C4-2B (cell line): ENCODE measurements at regions not wholly inside any gene's neighbourhood (a gene's known extent, or its start where the extent isn't known, plus 50 kb on each side); places are given as distances from the start of the nearest gene placed in this dataset.

Experiments used
- CTCF ChIP-seq: fragments of 450-650 bp; conservative IDR thresholded peaks from 2 replicates; pipeline ENCODE4 v1.5.1; 2017; ENCODE audit warnings: mild to moderate bottlenecking
- ZFX ChIP-seq: fragments of 450-650 bp; IDR thresholded peaks from 2 replicates; pipeline ENCODE4 v1.6.1; 2017

- no peak for TF ChIP-seq CTCF
- TF ChIP-seq ZFX: no peak
These were observed 136.7 kb downstream of the MID1IP1 start for GRCh38 chrX:38937926-38938325.
